ENCODE measurements at regions not wholly inside any gene's neighbourhood (a gene's known extent, or its start where the extent isn't known, plus 50 kb on each side); places are given as distances from the start of the nearest gene placed in this dataset.

GRCh38 chr14:29273513-29273912 lies 506.9 kb downstream of the FOXG1 start:
- DNase-seq (ENCODE audit: low read depth in 2 of 2) = no peak

GRCh38 chr14:29274890-29275596 lies 508.5 kb downstream of the FOXG1 start:
- DNase-seq (ENCODE audit: low read depth in 2 of 2) = peak in 1 of 2 donors; percentile 25

- peak in 1 of 2 donors; percentile 69 for DNase-seq (ENCODE audit: low read depth in 2 of 2)
Observed at GRCh38 chr14:29278301-29279263, 512.0 kb downstream of the FOXG1 start.

GRCh38 chr14:29282169-29282568 lies 515.6 kb downstream of the FOXG1 start:
- DNase-seq (ENCODE audit: low read depth in 2 of 2) = no peak

- DNase-seq (ENCODE audit: low read depth in 2 of 2) = no peak
Observed at GRCh38 chr14:29290441-29290840, 523.9 kb downstream of the FOXG1 start.

- DNase-seq (ENCODE audit: low read depth in 2 of 2) = no peak
Observed at GRCh38 chr14:29299372-29299771, 532.8 kb downstream of the FOXG1 start.

GRCh38 chr14:29301571-29301970 lies 535.0 kb downstream of the FOXG1 start:
- no peak for DNase-seq (ENCODE audit: low read depth in 2 of 2)

- no peak for DNase-seq (ENCODE audit: low read depth in 2 of 2)
Observed at GRCh38 chr14:29310210-29310609, 543.6 kb downstream of the FOXG1 start.

GRCh38 chr14:29310757-29311156 lies 544.2 kb downstream of the FOXG1 start:
- DNase-seq (ENCODE audit: low read depth in 2 of 2) = peak in 1 of 2 donors; percentile 75

- DNase-seq (ENCODE audit: low read depth in 2 of 2) = no peak
Observed at GRCh38 chr14:29311983-29312382, 545.4 kb downstream of the FOXG1 start.

- no peak for DNase-seq (ENCODE audit: low read depth in 2 of 2)
Observed at GRCh38 chr14:29316936-29317335, 550.3 kb downstream of the FOXG1 start.

GRCh38 chr14:29317423-29317822 lies 550.8 kb downstream of the FOXG1 start:
- DNase-seq (ENCODE audit: low read depth in 2 of 2) = no peak

GRCh38 chr14:29320286-29320685 lies 553.7 kb downstream of the FOXG1 start:
- no peak for DNase-seq (ENCODE audit: low read depth in 2 of 2)

- DNase-seq (ENCODE audit: low read depth in 2 of 2) = peak in 1 of 2 donors; percentile 33
Observed at GRCh38 chr14:29321646-29322045, 555.1 kb downstream of the FOXG1 start.

- peak in 1 of 2 donors; percentile 19 for DNase-seq (ENCODE audit: low read depth in 2 of 2)
Observed at GRCh38 chr14:29339494-29340172, 573.0 kb downstream of the FOXG1 start.

- DNase-seq (ENCODE audit: low read depth in 2 of 2) = no peak
Observed at GRCh38 chr14:29348504-29348903, 579.1 kb downstream of the PRKD1 start.

- no peak for DNase-seq (ENCODE audit: low read depth in 2 of 2)
Observed at GRCh38 chr14:29350496-29350895, 577.2 kb downstream of the PRKD1 start.

- no peak for DNase-seq (ENCODE audit: low read depth in 2 of 2)
Observed at GRCh38 chr14:29351996-29352705, 575.5 kb downstream of the PRKD1 start.

GRCh38 chr14:29352706-29353080 lies 575.0 kb downstream of the PRKD1 start:
- DNase-seq (ENCODE audit: low read depth in 2 of 2) = no peak

- no peak for DNase-seq (ENCODE audit: low read depth in 2 of 2)
Observed at GRCh38 chr14:29353513-29353912, 574.1 kb downstream of the PRKD1 start.

- DNase-seq (ENCODE audit: low read depth in 2 of 2) = no peak
Observed at GRCh38 chr14:29354486-29354885, 573.2 kb downstream of the PRKD1 start.
